HepG2 (cell line): ENCODE measurements at regions not wholly inside any gene's neighbourhood (a gene's known extent, or its start where the extent isn't known, plus 50 kb on each side); places are given as distances from the start of the nearest gene placed in this dataset.

ENCODE experiments used
- ATAC-seq: fragments of 200-7000 bp; cut with Tn5 transposase; 3 replicates; pipeline ENCODE4 v1.9.1; 2020; ENCODE audit warnings: mild to moderate bottlenecking, moderate library complexity
- BruUV-seq: library from RNA; stranded (reverse); fragments of 400-500 nt; replicated peaks from 2 replicates; lab custom pipeline; 2021; lab: Mats Ljungman, UMichigan
- CTCF ChIA-PET: fragments of 300-600 bp; formaldehyde crosslinking; extraction: SDS; loops from one replicate; lab custom pipeline; 2021; ENCODE audit warnings: low total read pairs, inconsistent platforms, low intra/inter-chr PET ratio; lab: Yijun Ruan, JAX
- POLR2A ChIA-PET: fragments of 350-600 bp; sonication (Branson Sonifier 250); formaldehyde crosslinking; loops from one replicate; lab custom pipeline; 2020; ENCODE audit warnings: antibody characterized with exemption, inconsistent platforms; lab: Yijun Ruan, JAX
- DNase-seq: peaks from one replicate; pipeline ENCODE4 v3.0.0-alpha.2; 2015; ENCODE audit warnings: low spot score
- FAIRE-seq: peaks from 3 replicates; lab custom pipeline; 2011; peaks lifted over from hg19 to GRCh38; lab: Jason Lieb, UNC
- H2AFZ ChIP-seq: one replicate; pipeline ENCODE4 v1.6.1; 2011; ENCODE audit warnings: low read length, inconsistent platforms
- H3K27ac ChIP-seq: fragments of 300-600 bp; 3 replicates; pipeline ENCODE4 v1.8.0; 2011; ENCODE audit warnings: mixed run types, mild to moderate bottlenecking, mixed read lengths, low read length, inconsistent platforms; ENCODE audit not compliant: insufficient read depth; ENCODE audit errors: extremely low read length
- H3K27me3 ChIP-seq, 2 experiments: fragments of 200-600 bp in 1 of 2; 2 replicates in 1 of 2; 3 replicates in 1 of 2; pipeline versions ENCODE4 v1.6.0 to v1.8.0; 2011; ENCODE audit warnings: low read length in 2 of 2, mild to moderate bottlenecking in 2 of 2, moderate library complexity in 2 of 2, inconsistent platforms in 1 of 2; ENCODE audit not compliant: insufficient read depth in 2 of 2, control insufficient read depth in 1 of 2
- H3K36me3 ChIP-seq, 2 experiments: fragments of 200-600 bp in 1 of 2; replicated peaks in 1 of 2; 2 replicates in 1 of 2; 3 replicates in 1 of 2; pipeline versions ENCODE4 v1.5.1 to v1.8.0; 2011; ENCODE audit warnings: low read length in 2 of 2, inconsistent platforms in 1 of 2; ENCODE audit not compliant: insufficient read depth in 2 of 2, control insufficient read depth in 1 of 2
- H3K4me1 ChIP-seq: 2 replicates; pipeline ENCODE4 v1.5.1; 2012; ENCODE audit warnings: low read length, inconsistent platforms; ENCODE audit not compliant: insufficient read depth
- H3K4me2 ChIP-seq: 2 replicates; pipeline ENCODE4 v1.6.0; 2011; ENCODE audit warnings: low read depth, low read length, inconsistent platforms
- H3K4me3 ChIP-seq, 3 experiments: fragments of 200-600 bp in 1 of 3; sonication (generic), shearing (Covaris generic) in 1 of 3; replicated peaks in 1 of 3; 2 replicates each; pipeline ENCODE4 v1.5.1; 2011 to 2016; ENCODE audit warnings: low read length in 3 of 3, inconsistent platforms in 2 of 3, low read depth in 2 of 3, mild to moderate bottlenecking in 2 of 3, control low read depth in 1 of 3, mixed read lengths in 1 of 3; ENCODE audit not compliant: insufficient read depth in 1 of 3
- H3K79me2 ChIP-seq: one replicate; pipeline ENCODE4 v1.6.1; 2011; ENCODE audit warnings: low read length, inconsistent platforms; ENCODE audit not compliant: insufficient read depth
- H3K9ac ChIP-seq: 2 replicates; pipeline ENCODE4 v1.6.0; 2011; ENCODE audit warnings: mild to moderate bottlenecking, low read depth, low read length, inconsistent platforms; ENCODE audit not compliant: insufficient read depth
- H3K9me3 ChIP-seq: 2 replicates; pipeline ENCODE4 v1.5.1; 2012; ENCODE audit warnings: mild to moderate bottlenecking, low read length
- H4K20me1 ChIP-seq: 2 replicates; pipeline ENCODE4 v1.6.0; 2011; ENCODE audit warnings: inconsistent platforms, mild to moderate bottlenecking, low read length, moderate library complexity; ENCODE audit not compliant: insufficient read depth
- EED ChIP-seq: sonication (generic); formaldehyde crosslinking; IDR thresholded peaks from 2 replicates; pipeline ENCODE4 v1.5.0; 2020; ENCODE audit warnings: mild to moderate bottlenecking, missing genetic modification reagents
- FOSL2 ChIP-seq: sonication (generic); formaldehyde crosslinking; IDR thresholded peaks from 2 replicates; pipeline ENCODE4 v1.4.0; 2020; ENCODE audit warnings: missing genetic modification reagents
- ZBTB42 ChIP-seq: sonication (generic); formaldehyde crosslinking; IDR thresholded peaks from 2 replicates; pipeline ENCODE4 v1.5.0; 2020; ENCODE audit warnings: mild to moderate bottlenecking, missing genetic modification reagents
- ZNF20 ChIP-seq: sonication (generic); formaldehyde crosslinking; IDR thresholded peaks from 2 replicates; pipeline ENCODE4 v1.4.0; 2020; ENCODE audit warnings: mild to moderate bottlenecking, moderate library complexity, missing genetic modification reagents
- ZNF572 ChIP-seq: sonication (generic); formaldehyde crosslinking; IDR thresholded peaks from 2 replicates; pipeline ENCODE4 v1.5.1; 2020; ENCODE audit warnings: mild to moderate bottlenecking, missing genetic modification reagents
- WGBS: methylation state at CpG from one replicate; pipeline ENCODE4 v1.1.6; 2017; ENCODE audit warnings: low lambda C conversion rate; 5-methylcytosine and 5-hydroxymethylcytosine counted together
- in situ Hi-C: cut with HindIII; loops from 2 replicates; pipeline ENCODE4 v1.10.0; 2017; ENCODE audit warnings: low pct_unique_long_range_greater_than_20kb; ENCODE audit not compliant: extremely low pct_ligation_motif_present
- intact Hi-C: fragments of 100-400 bp; cut with micrococcal nuclease; formaldehyde crosslinking; loops from one replicate; pipeline ENCODE4 v1.10.0; 2022; ENCODE audit not compliant: unreplicated experiment
- TF ChIP-seq, protein P1 (sequence below): sonication (generic); formaldehyde crosslinking; IDR thresholded peaks from 2 replicates; pipeline ENCODE4 v1.4.0; 2020; ENCODE audit warnings: mild to moderate bottlenecking, missing genetic modification reagents
- TF ChIP-seq, protein P2 (sequence below): sonication (generic); formaldehyde crosslinking; IDR thresholded peaks from 2 replicates; pipeline ENCODE4 v1.5.1; 2020; ENCODE audit warnings: mild to moderate bottlenecking, missing genetic modification reagents, moderate library complexity
- TF ChIP-seq, protein P3 (sequence below): IDR thresholded peaks from 2 replicates; pipeline ENCODE4 v1.6.1; 2016

DNA sequence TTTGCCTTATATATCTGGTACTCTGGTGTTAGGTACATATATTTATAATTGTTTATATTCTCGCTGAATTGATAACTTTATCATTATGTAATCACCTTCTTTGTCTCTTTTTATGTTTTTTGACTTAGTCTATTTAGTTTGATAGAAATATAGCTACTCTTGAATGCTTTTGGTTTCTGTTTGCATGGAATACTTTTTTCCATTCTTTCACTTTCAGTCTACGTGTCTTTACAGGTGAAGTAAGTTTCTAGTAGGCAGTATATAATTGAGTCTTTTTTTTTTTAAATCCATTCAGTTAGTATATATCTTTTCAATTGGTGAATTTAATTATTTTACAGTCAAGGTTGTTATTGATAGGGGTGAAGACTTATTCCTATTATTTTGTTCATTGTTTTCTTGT is 131.7 kb downstream of the PSAT1 start:
- Histone ChIP-seq H3K9ac (no peak overlapping the region), H2AFZ (no peak overlapping the region), H3K27ac (no peak overlapping the region), H3K9me3 (no peaks in the 10 kb centered on the region), H3K4me3 (no peak overlapping the region), H3K36me3 (no peaks in the 10 kb centered on the region), H3K4me2 (no peak overlapping the region), H3K27me3 (no peaks in the 10 kb centered on the region), H3K79me2 (no peaks in the 10 kb centered on the region), H3K4me1 (no peaks in the 10 kb centered on the region), H4K20me1 (no peaks in the 10 kb centered on the region)
- WGBS, result 75% methylated on average over 2 of the region's 2 CpGs
- DNase-seq (no peak), FAIRE-seq (no peak), ATAC-seq (no peak)
- TF ChIP-seq, protein P1, sequence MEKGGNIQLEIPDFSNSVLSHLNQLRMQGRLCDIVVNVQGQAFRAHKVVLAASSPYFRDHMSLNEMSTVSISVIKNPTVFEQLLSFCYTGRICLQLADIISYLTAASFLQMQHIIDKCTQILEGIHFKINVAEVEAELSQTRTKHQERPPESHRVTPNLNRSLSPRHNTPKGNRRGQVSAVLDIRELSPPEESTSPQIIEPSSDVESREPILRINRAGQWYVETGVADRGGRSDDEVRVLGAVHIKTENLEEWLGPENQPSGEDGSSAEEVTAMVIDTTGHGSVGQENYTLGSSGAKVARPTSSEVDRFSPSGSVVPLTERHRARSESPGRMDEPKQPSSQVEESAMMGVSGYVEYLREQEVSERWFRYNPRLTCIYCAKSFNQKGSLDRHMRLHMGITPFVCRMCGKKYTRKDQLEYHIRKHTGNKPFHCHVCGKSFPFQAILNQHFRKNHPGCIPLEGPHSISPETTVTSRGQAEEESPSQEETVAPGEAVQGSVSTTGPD (CRISPR knock-in tag), result no peak
- TF ChIP-seq ZNF572 (CRISPR knock-in tag) (no peak), EED (CRISPR knock-in tag) (no peak), FOSL2 (no peak), ZNF20 (CRISPR knock-in tag) (no peak), ZBTB42 (no peak)
- TF ChIP-seq, protein P2, sequence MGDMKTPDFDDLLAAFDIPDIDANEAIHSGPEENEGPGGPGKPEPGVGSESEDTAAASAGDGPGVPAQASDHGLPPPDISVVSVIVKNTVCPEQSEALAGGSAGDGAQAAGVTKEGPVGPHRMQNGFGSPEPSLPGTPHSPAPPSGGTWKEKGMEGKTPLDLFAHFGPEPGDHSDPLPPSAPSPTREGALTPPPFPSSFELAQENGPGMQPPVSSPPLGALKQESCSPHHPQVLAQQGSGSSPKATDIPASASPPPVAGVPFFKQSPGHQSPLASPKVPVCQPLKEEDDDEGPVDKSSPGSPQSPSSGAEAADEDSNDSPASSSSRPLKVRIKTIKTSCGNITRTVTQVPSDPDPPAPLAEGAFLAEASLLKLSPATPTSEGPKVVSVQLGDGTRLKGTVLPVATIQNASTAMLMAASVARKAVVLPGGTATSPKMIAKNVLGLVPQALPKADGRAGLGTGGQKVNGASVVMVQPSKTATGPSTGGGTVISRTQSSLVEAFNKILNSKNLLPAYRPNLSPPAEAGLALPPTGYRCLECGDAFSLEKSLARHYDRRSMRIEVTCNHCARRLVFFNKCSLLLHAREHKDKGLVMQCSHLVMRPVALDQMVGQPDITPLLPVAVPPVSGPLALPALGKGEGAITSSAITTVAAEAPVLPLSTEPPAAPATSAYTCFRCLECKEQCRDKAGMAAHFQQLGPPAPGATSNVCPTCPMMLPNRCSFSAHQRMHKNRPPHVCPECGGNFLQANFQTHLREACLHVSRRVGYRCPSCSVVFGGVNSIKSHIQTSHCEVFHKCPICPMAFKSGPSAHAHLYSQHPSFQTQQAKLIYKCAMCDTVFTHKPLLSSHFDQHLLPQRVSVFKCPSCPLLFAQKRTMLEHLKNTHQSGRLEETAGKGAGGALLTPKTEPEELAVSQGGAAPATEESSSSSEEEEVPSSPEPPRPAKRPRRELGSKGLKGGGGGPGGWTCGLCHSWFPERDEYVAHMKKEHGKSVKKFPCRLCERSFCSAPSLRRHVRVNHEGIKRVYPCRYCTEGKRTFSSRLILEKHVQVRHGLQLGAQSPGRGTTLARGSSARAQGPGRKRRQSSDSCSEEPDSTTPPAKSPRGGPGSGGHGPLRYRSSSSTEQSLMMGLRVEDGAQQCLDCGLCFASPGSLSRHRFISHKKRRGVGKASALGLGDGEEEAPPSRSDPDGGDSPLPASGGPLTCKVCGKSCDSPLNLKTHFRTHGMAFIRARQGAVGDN (CRISPR knock-in tag), result no peak
- TF ChIP-seq, protein P3, sequence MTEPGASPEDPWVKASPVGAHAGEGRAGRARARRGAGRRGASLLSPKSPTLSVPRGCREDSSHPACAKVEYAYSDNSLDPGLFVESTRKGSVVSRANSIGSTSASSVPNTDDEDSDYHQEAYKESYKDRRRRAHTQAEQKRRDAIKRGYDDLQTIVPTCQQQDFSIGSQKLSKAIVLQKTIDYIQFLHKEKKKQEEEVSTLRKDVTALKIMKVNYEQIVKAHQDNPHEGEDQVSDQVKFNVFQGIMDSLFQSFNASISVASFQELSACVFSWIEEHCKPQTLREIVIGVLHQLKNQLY (CRISPR knock-in tag), result no peak
- in situ Hi-C loops (no loop called here), intact Hi-C loops (no loop called here)
- POLR2A ChIA-PET, result no interaction called here
- BruUV-seq, result no TSS peak
- CTCF ChIA-PET, result no interaction called here
